ENCODE measurements at regions not wholly inside any gene's neighbourhood (a gene's known extent, or its start where the extent isn't known, plus 50 kb on each side); places are given as distances from the start of the nearest gene placed in this dataset.
"Not testable (repeated sequence)": the region's sequence is repeated elsewhere in the genome, so short reads cannot be mapped to it uniquely, and the experiment has no call there.

DNA sequence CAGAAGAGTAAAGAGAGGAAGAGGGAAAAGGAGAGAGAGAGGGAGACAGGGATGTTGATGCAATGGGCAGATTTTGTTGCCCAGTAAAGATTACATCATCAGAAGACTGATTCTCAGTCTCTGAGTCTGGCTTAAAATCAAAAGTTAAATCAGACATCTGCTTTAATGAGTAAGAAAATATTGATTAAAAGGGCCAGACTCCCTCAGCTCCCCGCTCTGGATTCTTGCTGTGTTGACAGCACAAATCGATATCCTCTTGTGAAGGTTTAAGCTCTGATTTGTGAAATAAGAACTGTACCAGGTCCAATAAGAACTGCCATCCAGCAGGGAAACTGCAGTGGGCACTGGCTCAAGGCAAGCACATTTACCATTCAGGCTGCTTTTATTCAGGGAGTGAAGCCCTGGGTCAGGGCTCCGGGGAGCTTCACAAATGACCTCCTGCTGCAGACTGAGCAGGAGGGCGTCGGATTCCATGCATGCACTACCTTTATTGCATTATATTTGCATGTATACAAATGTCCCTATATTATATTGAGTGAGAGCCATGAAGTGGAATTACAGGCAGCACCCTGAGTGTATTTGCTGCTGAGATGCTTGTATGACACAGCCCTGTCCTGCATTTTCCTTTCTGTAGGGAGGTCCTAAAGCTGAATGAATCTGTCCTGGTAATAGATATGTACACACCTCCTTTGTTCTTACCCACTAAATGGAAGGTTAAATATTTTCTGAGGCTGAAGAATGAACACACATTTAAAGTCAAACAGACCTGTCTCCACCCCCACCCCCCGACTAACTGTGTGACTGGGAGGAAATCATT lies 401.5 kb downstream of the REEP3 start:
- no peak for DNase-seq (ENCODE audit: low spot score)

DNA sequence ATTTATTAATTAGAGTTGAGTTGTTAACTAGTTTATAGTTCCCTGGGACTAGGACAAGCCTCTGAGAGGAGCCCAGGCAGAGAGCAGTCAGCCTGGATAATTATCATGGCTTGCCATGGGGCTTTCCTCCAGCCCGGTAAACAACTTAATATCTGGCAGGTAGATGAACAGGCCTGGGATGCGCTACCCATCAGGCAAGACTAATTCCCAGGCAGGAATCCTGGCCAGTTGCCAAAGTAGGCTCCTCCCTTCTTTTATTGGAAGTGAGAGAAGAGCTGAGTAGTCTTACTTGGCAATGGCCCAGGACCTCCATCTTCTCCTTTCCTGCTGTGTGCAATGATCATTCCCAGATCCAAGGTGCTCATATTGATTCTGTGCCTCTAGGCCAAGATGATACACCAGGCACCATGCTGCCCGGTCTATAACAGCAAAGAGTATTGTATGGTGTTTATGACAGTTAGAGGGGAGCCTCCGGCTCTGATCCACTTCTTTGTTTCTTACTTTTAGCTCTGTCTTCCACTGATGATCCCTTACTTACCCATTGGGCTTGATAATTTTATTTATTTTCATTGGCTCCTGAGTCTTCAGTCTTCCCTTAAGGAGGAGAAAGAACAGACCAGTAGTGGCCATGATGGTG lies 408.7 kb downstream of the REEP3 start:
- DNase-seq (ENCODE audit: low spot score): no peak

DNA sequence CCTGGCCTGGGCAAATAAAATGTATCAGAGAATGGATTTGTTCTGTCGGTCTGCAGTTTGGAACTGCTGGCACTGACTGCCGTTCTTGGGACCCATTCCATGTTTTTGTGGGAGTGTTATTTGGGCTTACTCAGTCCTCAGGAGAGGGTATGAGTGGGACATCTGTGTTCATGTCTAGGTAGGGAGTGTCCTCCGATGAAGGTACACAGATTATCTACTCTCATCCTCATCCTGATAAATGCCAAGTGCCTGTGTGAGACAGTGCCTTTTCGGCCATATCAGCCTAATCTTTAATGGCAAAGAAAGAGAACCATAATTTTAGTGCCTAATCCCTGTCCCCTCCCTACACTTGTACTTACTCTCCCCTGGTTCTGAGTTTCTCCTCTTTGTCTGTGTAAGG lies 409.4 kb downstream of the REEP3 start:
- DNase-seq (ENCODE audit: low spot score): no peak

DNA sequence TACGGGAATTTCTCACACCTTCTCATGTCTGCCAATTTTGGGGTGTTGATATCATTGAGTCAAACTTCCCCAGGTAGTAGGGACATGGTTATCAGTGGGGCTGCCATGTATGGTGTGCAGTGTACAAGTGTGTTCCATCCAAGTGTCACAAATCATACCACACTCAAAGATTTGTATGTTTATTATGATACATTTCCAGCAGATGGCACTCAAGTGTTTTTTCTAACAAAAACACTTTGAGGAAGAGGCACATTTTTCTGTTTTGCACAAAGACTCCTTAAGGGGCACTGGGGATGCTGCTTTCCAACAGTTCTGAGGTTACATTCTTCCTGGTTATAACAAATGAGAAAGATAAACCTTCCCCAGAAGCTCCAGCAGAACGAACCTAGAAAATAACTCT lies 414.5 kb downstream of the REEP3 start:
- no peak for DNase-seq (ENCODE audit: low spot score)

DNA sequence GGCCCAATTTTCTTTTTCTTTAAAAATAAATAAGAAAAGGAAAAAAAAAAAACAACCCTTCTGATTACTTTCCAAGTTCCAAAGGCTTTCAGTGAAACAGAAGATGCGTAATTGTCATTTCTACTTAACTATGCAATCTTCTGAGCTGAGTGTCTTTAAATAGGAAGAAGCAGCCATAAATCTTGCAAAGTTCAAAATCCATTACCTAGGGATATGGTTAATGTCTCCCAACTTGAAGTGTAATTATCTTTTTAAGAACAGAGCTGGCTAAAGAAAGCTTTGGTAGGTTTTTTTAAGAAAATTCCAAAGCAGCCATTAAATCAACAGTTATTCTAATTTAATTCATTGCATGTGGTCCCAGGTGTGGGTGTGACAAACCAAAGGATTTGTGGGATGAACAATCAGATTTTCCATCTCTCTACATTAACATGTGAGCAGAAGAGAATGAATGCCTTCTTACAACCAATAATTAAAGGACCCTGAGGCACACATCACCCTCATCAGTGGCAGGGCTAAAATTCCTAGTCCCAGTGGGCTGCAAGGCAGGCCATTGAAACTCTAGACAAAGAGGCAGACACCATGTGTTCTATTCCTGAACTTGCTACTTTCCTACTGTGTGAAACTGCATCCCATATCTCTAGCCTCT lies 419.2 kb downstream of the REEP3 start:
- no peak for DNase-seq (ENCODE audit: low spot score)

DNA sequence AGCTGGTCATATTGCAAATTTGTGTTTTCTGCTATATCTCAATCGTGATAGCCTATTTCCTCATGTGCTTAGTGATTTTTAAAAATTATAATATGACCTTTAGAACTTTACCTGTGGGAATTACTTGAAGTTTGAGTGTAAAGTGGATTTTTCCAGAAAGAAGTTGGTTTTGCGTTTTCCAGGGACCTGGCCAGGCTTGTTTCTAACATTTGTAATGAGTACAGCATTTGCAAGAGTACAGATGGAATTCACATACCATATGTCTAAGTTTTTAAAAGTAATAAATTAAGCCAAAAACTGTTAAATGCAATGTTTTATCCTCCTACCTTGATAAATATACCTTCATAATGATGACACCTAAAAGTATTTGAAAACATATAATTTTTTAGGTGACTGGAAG lies 443.2 kb downstream of the REEP3 start:
- no peak for DNase-seq (ENCODE audit: low spot score)

DNA sequence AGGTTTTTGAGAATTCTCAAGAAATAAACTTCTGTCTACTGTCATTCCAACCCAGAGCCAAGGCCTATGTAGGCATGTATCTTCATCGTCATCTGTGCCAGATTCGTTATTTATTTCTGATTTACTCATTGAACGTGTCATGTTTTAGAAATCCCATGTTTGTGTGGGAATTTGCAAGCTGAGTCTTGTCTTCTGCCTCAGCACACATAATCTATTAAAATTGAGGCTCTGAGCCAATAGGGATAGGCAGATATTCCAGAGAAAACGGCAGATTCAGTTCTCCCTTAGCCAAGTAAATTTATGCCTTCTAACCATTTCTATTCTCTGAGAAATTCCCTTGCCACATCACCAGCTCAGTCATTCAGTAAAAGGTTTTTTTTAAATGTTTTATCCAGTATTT lies 444.6 kb downstream of the REEP3 start:
- no peak for DNase-seq (ENCODE audit: low spot score)

DNA sequence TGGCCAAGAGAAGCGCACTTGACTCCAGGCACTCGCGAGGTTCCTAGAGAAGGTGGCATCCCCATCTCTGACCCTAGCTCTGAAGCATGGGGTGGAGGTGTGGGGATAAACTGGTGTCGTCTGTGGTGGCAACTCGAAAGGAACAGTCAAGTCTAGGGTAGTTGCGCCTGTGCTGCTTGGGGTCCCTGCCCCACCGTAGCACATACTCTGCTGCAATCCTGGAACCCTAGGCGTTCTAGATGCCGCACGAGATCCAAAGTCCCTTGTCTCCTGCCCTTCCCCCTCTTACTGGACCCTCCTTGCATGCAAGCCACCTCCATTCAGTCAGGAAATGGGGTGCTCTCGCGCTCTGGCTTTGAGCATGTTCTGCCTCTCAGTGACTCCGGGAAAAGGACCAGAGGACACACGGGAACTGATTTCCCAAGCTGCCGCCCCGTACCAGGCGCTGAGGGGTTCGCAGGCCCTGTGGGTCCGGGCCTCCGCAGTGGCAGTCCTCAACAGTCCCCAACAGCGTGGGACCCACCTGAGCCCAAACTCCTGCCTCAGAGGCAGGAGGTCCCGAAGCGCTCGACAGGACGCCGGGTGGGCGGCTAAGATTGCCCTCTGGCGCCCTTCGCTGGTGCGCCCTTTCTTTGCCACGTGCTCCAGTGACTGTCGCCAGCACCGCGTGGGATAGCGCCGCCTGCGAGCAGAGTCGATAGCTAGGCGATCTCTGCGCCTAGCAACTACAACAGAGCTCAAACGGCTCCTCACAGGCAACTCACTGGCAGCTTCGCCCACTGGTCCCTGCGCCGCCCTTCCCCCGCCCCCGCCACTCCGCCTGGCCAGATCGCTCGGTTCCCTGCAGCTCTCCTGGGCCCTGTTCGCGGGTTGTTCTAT lies 452.0 kb downstream of the REEP3 start:
- no peak for DNase-seq (ENCODE audit: low spot score)

DNA sequence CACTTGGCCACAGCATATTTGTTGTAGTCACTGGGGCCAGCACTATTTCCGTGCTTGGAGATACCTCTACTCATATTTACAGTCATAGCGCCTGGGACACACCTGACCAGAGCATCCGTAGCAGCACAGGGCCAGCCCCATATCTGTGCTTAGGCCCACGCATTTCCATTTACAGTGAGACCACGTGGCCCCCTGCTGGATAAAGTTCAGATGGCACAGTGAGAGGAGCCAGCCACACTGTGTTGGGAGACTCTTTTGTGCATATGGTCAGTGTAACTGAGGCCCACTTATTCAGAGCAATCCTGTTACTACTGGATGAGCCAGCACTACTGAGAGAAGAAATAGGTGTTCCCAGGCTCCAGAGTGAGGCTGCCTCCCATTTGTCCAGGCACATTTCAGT lies 455.3 kb downstream of the REEP3 start:
- peak; percentile 31 for DNase-seq (ENCODE audit: low spot score)

DNA sequence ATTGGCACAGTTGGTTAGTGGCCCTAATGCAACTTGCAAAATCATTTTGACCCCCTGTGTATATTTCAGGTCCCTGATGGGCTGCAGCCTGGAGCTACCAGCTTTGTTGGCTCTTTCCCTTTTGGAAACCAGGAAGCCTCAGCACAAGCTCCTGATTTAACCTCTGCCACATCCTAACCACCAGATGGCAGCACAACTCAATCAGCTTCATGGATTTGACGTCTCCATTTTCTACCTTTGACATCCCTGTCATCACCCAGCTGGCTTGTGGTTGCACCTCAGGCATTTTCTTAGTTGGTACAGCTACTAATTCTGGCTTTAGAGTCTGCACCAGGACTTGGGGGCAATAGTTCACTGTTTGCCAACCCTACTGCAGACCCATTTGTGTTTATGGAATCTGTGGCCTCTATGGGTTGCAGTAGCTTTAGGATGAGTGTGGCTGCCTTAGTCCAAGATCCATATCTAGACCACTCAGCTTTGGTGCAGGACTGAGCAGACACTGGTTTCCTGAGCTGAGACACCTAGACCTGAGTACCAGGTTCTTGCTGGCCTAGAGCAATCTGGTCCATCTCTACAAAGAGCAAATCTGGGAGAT lies 456.2 kb downstream of the REEP3 start:
- DNase-seq (ENCODE audit: low spot score): peak; percentile 52

DNA sequence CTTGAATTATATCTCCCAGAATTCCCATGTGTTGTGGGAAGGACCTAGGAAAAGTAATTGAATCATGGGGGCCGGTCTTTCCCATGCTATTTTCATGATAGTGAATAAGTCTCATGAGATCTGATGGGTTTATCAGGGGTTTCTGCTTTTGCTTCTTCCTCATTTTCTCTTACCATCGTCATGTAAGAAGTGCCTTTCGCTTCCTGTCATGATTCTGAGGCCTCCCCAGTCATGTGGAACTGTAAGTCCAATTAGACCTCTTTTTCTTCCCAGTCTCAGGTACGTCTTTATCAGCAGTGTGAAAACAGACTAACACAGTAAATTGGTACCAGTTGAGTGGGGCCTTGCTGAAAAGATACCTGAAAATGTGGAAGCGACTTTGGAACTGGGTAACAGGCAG lies 459.7 kb downstream of the REEP3 start:
- DNase-seq (ENCODE audit: low spot score): not testable (repeated sequence)

DNA sequence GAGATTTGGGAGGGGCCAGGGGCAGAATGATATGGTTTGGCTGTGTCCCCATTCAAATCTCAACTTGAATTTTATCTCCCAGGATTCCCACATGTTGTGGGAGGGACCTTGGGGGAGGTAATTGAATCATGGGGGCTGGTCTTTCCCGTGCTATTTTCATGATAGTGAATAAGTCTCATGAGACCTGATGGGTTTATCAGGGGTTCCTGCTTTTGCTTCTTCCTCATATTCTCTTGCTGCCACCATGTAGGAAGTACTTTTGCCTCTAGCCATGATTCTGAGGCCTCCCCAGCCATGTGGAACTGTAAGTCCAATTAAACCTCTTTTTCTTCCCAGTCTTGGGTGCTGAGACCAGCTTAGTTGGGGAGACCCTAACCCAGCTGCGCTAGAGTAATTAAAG lies 462.9 kb downstream of the REEP3 start:
- DNase-seq (ENCODE audit: low spot score): not testable (repeated sequence)

DNA sequence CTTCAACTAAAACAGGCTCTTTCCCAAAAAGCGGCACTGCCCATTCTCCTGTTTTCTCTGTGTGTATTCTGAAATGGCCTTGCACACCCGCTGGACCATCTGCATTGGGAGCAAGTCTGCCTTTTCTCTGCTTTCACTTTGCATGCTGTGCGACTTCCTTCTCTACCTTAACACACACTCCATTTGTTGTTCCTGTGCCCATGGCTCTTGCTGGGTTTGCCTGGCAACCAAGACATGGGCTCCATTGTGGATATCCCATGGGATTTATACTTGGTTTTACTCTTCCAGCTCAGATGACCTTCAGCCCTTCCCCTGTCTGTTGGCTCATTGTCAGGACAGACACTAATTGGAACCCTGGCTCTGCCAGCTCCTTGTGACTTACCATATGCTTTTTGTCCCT lies 465.3 kb downstream of the REEP3 start:
- DNase-seq (ENCODE audit: low spot score): no peak

DNA sequence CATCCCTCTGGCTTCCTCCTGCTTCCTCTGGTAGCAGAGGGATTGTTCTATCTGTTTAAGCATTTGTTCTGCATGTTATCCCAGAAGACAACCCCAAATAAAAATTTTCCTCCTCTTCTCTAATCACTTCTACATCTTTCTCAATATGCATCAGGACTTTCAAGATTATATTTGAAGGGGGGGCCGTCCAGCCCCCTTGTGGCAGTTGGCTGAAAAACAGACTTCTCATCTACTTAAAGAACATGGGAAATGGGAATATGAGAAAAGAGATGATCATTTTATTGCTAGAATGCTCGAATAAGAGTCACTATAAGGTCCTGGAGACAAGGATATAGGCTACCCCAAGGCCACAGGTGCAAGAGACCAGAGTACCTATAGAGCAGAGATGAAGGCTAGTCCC lies 466.0 kb downstream of the REEP3 start:
- DNase-seq (ENCODE audit: low spot score): no peak

DNA sequence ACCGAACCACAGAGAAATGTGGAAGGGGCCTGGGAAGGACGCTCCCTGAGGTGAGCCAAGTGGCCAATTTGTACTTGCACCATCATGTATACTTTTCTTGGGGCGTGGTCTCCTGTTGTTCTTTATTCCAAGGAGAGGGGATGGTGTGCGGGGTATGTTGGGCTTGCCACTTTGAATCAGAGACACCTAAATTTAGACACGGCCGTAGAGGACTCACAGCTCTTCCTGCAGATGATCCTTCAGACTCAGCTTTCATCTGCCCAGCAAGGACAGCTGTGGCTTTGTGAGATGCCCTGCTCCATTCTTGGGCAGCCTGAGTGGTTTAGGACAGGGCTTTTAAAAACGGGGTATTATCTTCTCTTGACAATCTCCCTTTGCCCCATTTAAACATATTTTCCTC lies 473.2 kb downstream of the REEP3 start:
- DNase-seq (ENCODE audit: low spot score): no peak

DNA sequence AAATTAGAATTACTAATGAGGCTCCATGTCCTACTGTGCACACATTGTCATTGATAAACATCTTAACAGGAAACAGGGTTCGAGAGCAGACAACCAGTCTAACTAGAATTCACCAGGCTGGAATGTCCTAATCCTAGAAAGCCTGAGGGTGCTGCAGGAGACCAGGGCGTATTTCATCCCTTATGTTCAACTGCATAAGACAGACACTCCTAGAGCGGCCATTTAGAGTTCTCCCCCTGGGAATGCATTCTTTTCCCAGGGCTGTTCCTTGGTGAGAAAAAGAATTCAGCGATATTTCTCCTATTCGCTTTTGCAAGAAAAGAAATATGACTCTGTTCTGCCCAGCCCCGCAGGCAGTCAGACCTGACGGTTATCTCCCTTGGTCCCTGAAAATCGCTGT lies 486.0 kb downstream of the REEP3 start:
- DNase-seq (ENCODE audit: low spot score): no peak

DNA sequence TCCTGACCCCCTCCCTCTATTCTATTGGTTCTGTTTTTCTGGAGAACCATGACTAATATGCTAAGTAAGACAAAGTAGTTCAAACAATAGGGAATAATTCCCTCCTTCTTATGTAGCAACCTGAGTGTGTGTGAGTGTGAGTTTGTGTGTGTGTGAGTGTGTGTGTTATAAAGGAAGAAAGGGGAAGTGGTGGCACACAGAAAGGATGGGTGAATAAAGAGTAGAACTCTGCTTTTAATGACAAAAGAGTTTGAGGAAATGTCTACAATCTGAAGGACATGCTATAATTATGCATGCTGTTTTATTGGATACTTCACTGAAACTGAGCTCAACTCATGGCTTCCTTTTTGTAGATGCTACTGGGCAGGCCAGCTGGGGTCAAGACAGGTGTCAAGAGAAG lies 489.5 kb downstream of the REEP3 start:
- DNase-seq (ENCODE audit: low spot score): no peak

DNA sequence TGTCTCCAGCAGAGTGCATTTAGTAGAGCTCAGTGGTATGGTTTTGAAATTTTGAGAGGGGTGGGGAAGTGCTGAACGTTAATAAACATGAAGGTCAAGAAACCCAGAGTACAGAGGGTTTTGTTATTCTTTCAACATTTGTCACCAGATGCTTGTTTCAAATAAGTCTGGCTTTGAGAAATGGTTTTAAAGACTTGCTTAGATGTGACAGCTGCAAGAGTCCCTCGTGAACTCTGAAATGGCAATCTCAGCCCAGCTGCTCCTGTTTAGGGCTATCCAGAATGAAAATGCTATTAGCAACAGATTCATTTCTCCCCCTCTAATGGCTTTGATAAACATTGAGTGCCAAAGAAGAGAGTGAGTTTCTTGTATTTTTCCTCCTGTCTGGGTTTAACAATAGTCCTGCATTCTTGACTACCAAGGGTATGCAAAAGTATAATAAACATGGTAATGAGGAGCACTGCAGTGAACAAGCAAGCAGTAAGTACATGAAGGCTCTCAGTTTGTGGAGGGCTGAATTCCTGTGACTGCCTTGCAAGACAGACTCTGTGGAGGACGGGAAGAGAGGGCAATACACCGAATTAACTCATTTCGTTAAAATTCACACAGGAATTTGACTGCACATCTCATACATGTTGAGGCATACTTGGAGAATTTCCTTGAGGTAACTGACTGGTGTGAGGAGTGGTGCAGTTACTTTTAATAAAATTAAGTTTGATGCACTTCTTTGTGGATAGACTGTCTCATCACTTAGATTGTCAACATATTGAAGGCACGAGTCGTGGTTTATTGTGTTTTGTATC lies 490.9 kb downstream of the REEP3 start:
- DNase-seq (ENCODE audit: low spot score): no peak

DNA sequence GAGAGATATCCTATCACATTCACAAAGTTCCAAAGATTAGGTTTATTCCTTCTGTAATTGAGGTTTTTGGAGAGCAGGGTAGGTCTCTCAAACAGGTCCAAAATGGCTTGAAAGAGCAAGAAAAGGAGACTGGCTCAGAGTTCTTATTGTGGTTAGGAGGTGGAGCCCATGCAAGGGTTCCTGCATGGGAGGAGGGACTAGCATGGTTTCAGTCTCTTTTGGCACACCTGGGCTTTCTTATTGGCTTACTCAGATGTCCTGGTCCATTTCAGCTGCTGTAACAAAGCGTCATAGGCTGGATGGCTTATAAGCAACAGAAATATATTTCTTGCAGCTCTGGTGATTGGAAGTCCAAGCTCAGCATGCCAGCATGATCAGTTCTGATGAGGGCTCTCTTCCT lies 493.1 kb downstream of the REEP3 start:
- DNase-seq (ENCODE audit: low spot score): no peak

DNA sequence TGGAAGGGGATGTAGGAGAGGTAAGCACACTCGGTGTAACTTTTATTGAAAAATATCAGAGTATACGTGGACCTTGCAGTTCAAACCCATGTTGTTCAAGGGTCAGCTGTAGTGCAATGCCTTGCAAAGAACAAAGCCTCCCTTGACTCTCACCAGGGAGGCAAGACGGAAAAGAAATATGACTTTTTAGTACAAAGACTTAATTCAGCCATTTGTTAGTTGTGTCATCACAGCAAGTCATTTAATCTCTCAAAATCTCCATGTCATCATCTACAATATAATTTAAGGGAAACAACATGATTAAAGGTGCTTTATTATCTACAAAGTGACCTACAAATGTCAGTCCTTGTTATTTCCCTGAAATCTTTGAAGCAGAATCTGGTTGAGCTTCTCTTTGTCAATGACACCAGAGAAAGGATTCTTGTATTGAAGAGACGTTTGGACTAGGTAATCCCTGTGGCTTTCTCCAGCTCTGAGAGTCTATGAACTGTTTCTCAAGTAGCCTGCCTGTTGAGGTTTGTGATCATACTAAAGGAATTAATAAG lies 502.8 kb downstream of the REEP3 start:
- no peak for DNase-seq (ENCODE audit: low spot score)

DNA sequence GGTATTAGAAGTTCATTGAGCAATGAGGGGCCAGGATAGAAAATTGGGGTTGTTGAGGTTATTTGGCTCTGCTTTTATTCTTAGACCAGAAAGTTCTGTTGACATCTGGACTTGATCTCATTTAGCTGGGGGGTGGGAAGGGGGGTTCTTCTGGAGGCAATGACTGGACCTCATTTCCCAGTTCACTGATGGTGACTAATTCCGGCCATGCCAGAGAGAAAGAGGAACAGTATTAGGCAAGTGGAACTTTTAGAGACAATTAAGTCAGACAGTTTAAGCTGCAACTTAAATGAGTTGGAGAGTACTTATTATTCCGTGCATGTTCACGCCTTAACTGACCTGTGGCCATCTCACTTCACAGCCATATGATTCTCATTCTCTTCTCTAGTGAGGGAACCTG lies 512.5 kb downstream of the REEP3 start:
- no peak for DNase-seq (ENCODE audit: low spot score)
